B cell (primary cell): ENCODE measurements at regions not wholly inside any gene's neighbourhood (a gene's known extent, or its start where the extent isn't known, plus 50 kb on each side); places are given as distances from the start of the nearest gene placed in this dataset.

ENCODE experiments used
- EZH2 ChIP-seq: IDR thresholded peaks from 2 replicates; pipeline ENCODE4 v1.6.1; 2012; ENCODE audit warnings: borderline replicate concordance, low read depth, mild to moderate bottlenecking, moderate library complexity, low read length; ENCODE audit not compliant: insufficient read depth, poor library complexity, severe bottlenecking
- TF ChIP-seq, protein P1 (sequence below): fragments of 200-600 bp; IDR thresholded peaks from one replicate; pipeline ENCODE4 v1.8.0; 2022; ENCODE audit warnings: antibody characterized with exemption, mild to moderate bottlenecking

- TF ChIP-seq, protein P1, sequence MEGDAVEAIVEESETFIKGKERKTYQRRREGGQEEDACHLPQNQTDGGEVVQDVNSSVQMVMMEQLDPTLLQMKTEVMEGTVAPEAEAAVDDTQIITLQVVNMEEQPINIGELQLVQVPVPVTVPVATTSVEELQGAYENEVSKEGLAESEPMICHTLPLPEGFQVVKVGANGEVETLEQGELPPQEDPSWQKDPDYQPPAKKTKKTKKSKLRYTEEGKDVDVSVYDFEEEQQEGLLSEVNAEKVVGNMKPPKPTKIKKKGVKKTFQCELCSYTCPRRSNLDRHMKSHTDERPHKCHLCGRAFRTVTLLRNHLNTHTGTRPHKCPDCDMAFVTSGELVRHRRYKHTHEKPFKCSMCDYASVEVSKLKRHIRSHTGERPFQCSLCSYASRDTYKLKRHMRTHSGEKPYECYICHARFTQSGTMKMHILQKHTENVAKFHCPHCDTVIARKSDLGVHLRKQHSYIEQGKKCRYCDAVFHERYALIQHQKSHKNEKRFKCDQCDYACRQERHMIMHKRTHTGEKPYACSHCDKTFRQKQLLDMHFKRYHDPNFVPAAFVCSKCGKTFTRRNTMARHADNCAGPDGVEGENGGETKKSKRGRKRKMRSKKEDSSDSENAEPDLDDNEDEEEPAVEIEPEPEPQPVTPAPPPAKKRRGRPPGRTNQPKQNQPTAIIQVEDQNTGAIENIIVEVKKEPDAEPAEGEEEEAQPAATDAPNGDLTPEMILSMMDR, result no peak
- no peak for TF ChIP-seq EZH2
Observed at GRCh38 chr3:104553121-104553520, 813.6 kb upstream of the ALCAM start.
